AG08395 (cell line): ENCODE measurements at regions not wholly inside any gene's neighbourhood (a gene's known extent, or its start where the extent isn't known, plus 50 kb on each side); places are given as distances from the start of the nearest gene placed in this dataset.

Experiments used
- DNase-seq: peaks from one replicate; pipeline ENCODE4 v3.0.0; 2012; ENCODE audit warnings: mixed read lengths, low spot score

GRCh38 chr4:156100651-156101050 is 147.0 kb upstream of the CTSO start:
- DNase-seq, result no peak

GRCh38 chr4:156098805-156099204 is 145.1 kb upstream of the CTSO start:
- no peak for DNase-seq

- no peak for DNase-seq
Measured at GRCh38 chr4:156085100-156085499, 131.4 kb upstream of the CTSO start.

GRCh38 chr4:156084373-156084772 is 130.7 kb upstream of the CTSO start:
- no peak for DNase-seq

GRCh38 chr4:156073976-156074375 is 120.3 kb upstream of the CTSO start:
- no peak for DNase-seq

- no peak for DNase-seq
Measured at GRCh38 chr4:156060661-156061060, 107.0 kb upstream of the CTSO start.

GRCh38 chr4:156053174-156053573 is 99.5 kb upstream of the CTSO start:
- DNase-seq, result no peak

GRCh38 chr4:156052116-156052515 is 98.5 kb upstream of the CTSO start:
- DNase-seq, result no peak

- DNase-seq, result no peak
Measured at GRCh38 chr4:156038772-156039171, 85.1 kb upstream of the CTSO start.

- no peak for DNase-seq
Measured at GRCh38 chr4:156036496-156036895, 82.8 kb upstream of the CTSO start.

- no peak for DNase-seq
Measured at GRCh38 chr4:156029691-156030090, 76.0 kb upstream of the CTSO start.

GRCh38 chr4:156021298-156021697 is 67.6 kb upstream of the CTSO start:
- DNase-seq, result no peak

- no peak for DNase-seq
Measured at GRCh38 chr4:156019246-156019645, 65.6 kb upstream of the CTSO start.

- no peak for DNase-seq
Measured at GRCh38 chr4:156018383-156018782, 64.7 kb upstream of the CTSO start.

- no peak for DNase-seq
Measured at GRCh38 chr4:156015781-156016180, 62.1 kb upstream of the CTSO start.

- no peak for DNase-seq
Measured at GRCh38 chr4:156006192-156006591, 52.5 kb upstream of the CTSO start.
